ENCODE measurements at regions not wholly inside any gene's neighbourhood (a gene's known extent, or its start where the extent isn't known, plus 50 kb on each side); places are given as distances from the start of the nearest gene placed in this dataset.

DNA sequence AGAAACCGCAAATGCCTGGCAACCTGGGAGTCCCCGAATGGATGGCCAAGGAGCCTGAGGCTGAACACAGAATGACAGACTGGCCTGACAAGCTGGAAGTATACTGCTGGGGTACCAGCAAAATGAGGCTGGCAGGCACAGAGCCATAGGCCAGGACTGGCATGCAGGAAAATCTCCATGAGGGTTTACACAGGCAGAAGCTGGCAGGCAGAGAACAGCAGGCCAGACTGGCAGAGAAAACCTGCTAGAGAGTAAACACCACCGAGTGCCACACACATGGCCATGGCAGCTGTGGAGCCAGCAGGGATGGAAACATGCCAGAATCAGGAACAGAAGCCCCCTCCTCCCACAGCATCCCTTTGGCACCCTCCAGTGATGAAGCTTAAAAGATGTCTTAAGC is 63.4 kb downstream of the CRPPA start:
- Histone ChIP-seq H3K9me2 (replicated peaks; ENCODE audit: insufficient read depth, low read length) (no peaks in the 10 kb centered on the region), H3F3A (ENCODE audit: insufficient read depth, low read length) (no peaks in the 10 kb centered on the region), H3K27me3 (replicated peaks; ENCODE audit: insufficient read depth, low read length) (no peaks in the 10 kb centered on the region), H3K79me2 (ENCODE audit: low read length) (no peaks in the 10 kb centered on the region), H3K27ac (ENCODE audit: low read length) (no peak overlapping the region), H2AFZ (ENCODE audit: low read length) (no peak overlapping the region), H3K9ac (ENCODE audit: low read length) (no peak overlapping the region), H3K4me3 (ENCODE audit: low read length) (no peak overlapping the region), H4K20me1 (ENCODE audit: insufficient read depth, low read length) (no peaks in the 10 kb centered on the region), H3K4me1 (ENCODE audit: low read length) (no peaks in the 10 kb centered on the region), H3K9me3 (replicated peaks; ENCODE audit: insufficient read depth, low read length) (no peaks in the 10 kb centered on the region), H3K36me3 (replicated peaks; ENCODE audit: insufficient read depth, low read length) (no peaks in the 10 kb centered on the region), H3K4me2 (ENCODE audit: low read depth, low read length) (no peak overlapping the region)
- DNase-seq = no peak
- TF ChIP-seq EZH2 (optimal IDR thresholded peaks at IDR 0.05; ENCODE audit: low read depth, low read length) (no peak), EZH2phosphoT487 (IDR thresholded peaks at IDR 0.05; ENCODE audit: low read length) (no peak)
- TF ChIP-seq, protein P1, sequence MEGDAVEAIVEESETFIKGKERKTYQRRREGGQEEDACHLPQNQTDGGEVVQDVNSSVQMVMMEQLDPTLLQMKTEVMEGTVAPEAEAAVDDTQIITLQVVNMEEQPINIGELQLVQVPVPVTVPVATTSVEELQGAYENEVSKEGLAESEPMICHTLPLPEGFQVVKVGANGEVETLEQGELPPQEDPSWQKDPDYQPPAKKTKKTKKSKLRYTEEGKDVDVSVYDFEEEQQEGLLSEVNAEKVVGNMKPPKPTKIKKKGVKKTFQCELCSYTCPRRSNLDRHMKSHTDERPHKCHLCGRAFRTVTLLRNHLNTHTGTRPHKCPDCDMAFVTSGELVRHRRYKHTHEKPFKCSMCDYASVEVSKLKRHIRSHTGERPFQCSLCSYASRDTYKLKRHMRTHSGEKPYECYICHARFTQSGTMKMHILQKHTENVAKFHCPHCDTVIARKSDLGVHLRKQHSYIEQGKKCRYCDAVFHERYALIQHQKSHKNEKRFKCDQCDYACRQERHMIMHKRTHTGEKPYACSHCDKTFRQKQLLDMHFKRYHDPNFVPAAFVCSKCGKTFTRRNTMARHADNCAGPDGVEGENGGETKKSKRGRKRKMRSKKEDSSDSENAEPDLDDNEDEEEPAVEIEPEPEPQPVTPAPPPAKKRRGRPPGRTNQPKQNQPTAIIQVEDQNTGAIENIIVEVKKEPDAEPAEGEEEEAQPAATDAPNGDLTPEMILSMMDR (IDR thresholded peaks at IDR 0.05; ENCODE audit: low read length) = no peak

DNA sequence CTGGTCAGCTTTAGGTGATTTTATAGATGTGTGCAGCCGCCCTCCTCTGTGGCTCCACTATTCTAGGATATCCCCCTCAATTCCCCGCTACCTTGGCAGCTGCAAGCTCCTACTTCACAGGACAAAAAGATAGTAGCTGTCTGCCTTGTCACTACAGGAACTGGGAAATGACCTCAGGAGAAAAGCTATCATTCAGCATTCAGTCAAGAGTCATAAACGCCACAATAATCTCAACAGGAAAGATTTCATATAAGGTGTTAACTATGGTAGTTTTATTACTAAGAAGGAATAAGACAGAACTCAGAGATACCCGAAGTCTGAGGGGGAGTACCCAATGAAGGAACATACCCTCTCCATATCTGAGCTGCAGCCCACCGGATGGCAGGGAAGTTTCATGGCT is 63.9 kb downstream of the CRPPA start:
- H3K9me3 ChIP-seq (replicated peaks; ENCODE audit: insufficient read depth, low read length) = no peaks in the 10 kb centered on the region
- H4K20me1 ChIP-seq (ENCODE audit: insufficient read depth, low read length) = no peaks in the 10 kb centered on the region
- no peak overlapping the region for H3K4me3 ChIP-seq (ENCODE audit: low read length)
- no peaks in the 10 kb centered on the region for H3F3A ChIP-seq (ENCODE audit: insufficient read depth, low read length)
- no peaks in the 10 kb centered on the region for H3K9me2 ChIP-seq (replicated peaks; ENCODE audit: insufficient read depth, low read length)
- no peaks in the 10 kb centered on the region for H3K4me1 ChIP-seq (ENCODE audit: low read length)
- no peaks in the 10 kb centered on the region for H3K27me3 ChIP-seq (replicated peaks; ENCODE audit: insufficient read depth, low read length)
- H3K9ac ChIP-seq (ENCODE audit: low read length) = no peak overlapping the region
- H3K36me3 ChIP-seq (replicated peaks; ENCODE audit: insufficient read depth, low read length) = no peaks in the 10 kb centered on the region
- H3K27ac ChIP-seq (ENCODE audit: low read length) = no peak overlapping the region
- TF ChIP-seq, protein P1 (IDR thresholded peaks at IDR 0.05; ENCODE audit: low read length) = no peak
- TF ChIP-seq EZH2phosphoT487 (IDR thresholded peaks at IDR 0.05; ENCODE audit: low read length) = no peak
- TF ChIP-seq EZH2 (optimal IDR thresholded peaks at IDR 0.05; ENCODE audit: low read depth, low read length) = no peak
- H3K79me2 ChIP-seq (ENCODE audit: low read length) = no peaks in the 10 kb centered on the region
- no peak overlapping the region for H3K4me2 ChIP-seq (ENCODE audit: low read depth, low read length)
- no peak overlapping the region for H2AFZ ChIP-seq (ENCODE audit: low read length)
- no peak for DNase-seq

DNA sequence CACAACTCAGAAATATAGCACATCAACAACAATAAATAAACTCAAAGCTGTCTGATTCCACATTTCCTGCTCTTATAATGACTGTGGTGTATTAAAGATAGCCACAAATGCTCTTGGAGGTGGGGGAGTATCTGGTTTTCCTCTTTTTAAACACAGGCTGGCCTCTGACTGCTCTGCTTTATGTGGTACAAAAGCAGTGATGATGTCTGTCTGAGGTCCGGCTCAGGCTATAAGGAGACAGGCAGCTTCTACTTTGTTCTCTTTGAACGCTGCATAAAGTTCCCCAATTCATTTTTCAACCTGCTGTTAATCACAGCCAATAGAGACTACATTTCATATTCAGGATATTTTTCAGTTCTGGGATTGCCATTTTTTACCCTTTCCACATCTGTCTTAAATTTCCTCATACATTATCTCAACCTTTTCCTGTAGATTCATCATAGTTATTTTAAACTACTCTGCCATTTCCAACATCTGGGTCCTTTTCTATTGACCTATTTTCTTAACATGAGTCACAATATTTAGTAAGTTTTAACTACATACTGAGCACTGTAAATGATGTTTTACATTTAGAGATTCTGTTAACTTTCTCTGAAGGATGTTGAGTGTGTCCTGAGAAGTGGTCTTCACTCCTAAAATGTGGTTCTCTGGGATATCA is 64.9 kb downstream of the CRPPA start:
- TF ChIP-seq EZH2phosphoT487 (IDR thresholded peaks at IDR 0.05; ENCODE audit: low read length) (no peak), EZH2 (optimal IDR thresholded peaks at IDR 0.05; ENCODE audit: low read depth, low read length) (no peak)
- TF ChIP-seq, protein P1 (IDR thresholded peaks at IDR 0.05; ENCODE audit: low read length) = no peak
- DNase-seq = no peak
- Histone ChIP-seq H4K20me1 (ENCODE audit: insufficient read depth, low read length) (no peaks in the 10 kb centered on the region), H3K4me3 (ENCODE audit: low read length) (no peak overlapping the region), H3K9me2 (replicated peaks; ENCODE audit: insufficient read depth, low read length) (no peaks in the 10 kb centered on the region), H3K79me2 (ENCODE audit: low read length) (no peaks in the 10 kb centered on the region), H2AFZ (ENCODE audit: low read length) (no peak overlapping the region), H3K9me3 (replicated peaks; ENCODE audit: insufficient read depth, low read length) (no peaks in the 10 kb centered on the region), H3F3A (ENCODE audit: insufficient read depth, low read length) (no peaks in the 10 kb centered on the region), H3K9ac (ENCODE audit: low read length) (no peak overlapping the region), H3K27me3 (replicated peaks; ENCODE audit: insufficient read depth, low read length) (no peaks in the 10 kb centered on the region), H3K4me2 (ENCODE audit: low read depth, low read length) (no peak overlapping the region), H3K36me3 (replicated peaks; ENCODE audit: insufficient read depth, low read length) (no peaks in the 10 kb centered on the region), H3K4me1 (ENCODE audit: low read length) (no peaks in the 10 kb centered on the region), H3K27ac (ENCODE audit: low read length) (no peak overlapping the region)

Measured in MM.1S (cell line).